ENCODE measurements at regions not wholly inside any gene's neighbourhood (a gene's known extent, or its start where the extent isn't known, plus 50 kb on each side); places are given as distances from the start of the nearest gene placed in this dataset.

DNA sequence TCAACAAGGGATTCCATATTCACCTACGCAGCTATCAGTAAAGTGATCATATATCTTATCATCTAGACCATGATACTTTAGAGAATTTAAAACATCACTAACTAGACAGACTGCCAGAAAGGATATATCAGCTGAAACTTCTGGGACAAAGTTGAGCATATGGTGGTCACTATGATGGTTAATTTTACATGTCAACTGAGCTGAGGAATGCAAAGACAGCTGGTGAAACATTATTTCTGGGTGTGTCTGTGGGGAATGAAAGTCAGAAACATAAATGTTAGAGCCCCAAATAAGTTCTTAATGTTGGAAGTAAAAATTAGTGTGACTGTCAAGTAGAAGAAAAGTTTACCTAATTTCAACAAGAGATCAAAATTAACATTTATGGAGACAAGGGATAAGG, 440.0 kb upstream of the IRAK1BP1 start:
- DNase-seq (ENCODE audit: low spot score) (no peak), FAIRE-seq (no peak), ATAC-seq (no peak)
- no peak overlapping the region for H2AFZ ChIP-seq (ENCODE audit: low read length)
- CTCF ChIA-PET (ENCODE audit: low intra/inter-chr PET ratio, low total read pairs) = no interaction called here
- 40% methylated on average over 1 of the region's 1 CpG for WGBS (ENCODE audit: low lambda C conversion rate)
- in situ Hi-C loops (cut with HindIII; ENCODE audit: extremely low pct_ligation_motif_present, low pct_unique_long_range_greater_than_20kb) = no loop called here
- no peak overlapping the region for H3K27ac ChIP-seq (ENCODE audit: extremely low read length, insufficient read depth, low read length)
- H3K9ac ChIP-seq (ENCODE audit: insufficient read depth, low read depth, low read length) = no peak overlapping the region
- BruUV-seq (replicated peaks) = no TSS peak
- no peak overlapping the region for H3K4me3 ChIP-seq (replicated peaks in 1 of 3; ENCODE audit: insufficient read depth in 1 of 3, low read depth in 2 of 3, low read length in 3 of 3)
- no peaks in the 10 kb centered on the region for H4K20me1 ChIP-seq (ENCODE audit: insufficient read depth, low read length)
- no peaks in the 10 kb centered on the region for H3K27me3 ChIP-seq (ENCODE audit: control insufficient read depth in 1 of 2, insufficient read depth in 2 of 2, low read length in 2 of 2)
- POLR2A ChIA-PET = no interaction called here
- TF ChIP-seq JARID2 (CRISPR knock-in tag; IDR thresholded peaks at IDR 0.05; ENCODE audit: insufficient replicate concordance) (no peak), REXO4 (CRISPR knock-in tag; IDR thresholded peaks at IDR 0.05; ENCODE audit: borderline replicate concordance) (no peak), ZFX (CRISPR knock-in tag; IDR thresholded peaks at IDR 0.05; ENCODE audit: low read depth) (no peak), ZNF225 (CRISPR knock-in tag; IDR thresholded peaks at IDR 0.05) (no peak)
- TF ChIP-seq, protein P1, sequence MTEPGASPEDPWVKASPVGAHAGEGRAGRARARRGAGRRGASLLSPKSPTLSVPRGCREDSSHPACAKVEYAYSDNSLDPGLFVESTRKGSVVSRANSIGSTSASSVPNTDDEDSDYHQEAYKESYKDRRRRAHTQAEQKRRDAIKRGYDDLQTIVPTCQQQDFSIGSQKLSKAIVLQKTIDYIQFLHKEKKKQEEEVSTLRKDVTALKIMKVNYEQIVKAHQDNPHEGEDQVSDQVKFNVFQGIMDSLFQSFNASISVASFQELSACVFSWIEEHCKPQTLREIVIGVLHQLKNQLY (CRISPR knock-in tag; IDR thresholded peaks at IDR 0.05) = no peak
- no peaks in the 10 kb centered on the region for H3K4me1 ChIP-seq (ENCODE audit: insufficient read depth, low read length)
- H3K36me3 ChIP-seq (replicated peaks in 1 of 2; ENCODE audit: control insufficient read depth in 1 of 2, insufficient read depth in 2 of 2, low read length in 2 of 2) = no peaks in the 10 kb centered on the region
- no peak overlapping the region for H3K4me2 ChIP-seq (ENCODE audit: low read depth, low read length)
- H3K79me2 ChIP-seq (ENCODE audit: insufficient read depth, low read length) = no peaks in the 10 kb centered on the region
- intact Hi-C loops (cut with micrococcal nuclease; ENCODE audit: unreplicated experiment) = no loop called here
- H3K9me3 ChIP-seq (ENCODE audit: low read length) = peaks cover 28% of the 10 kb centered on the region

DNA sequence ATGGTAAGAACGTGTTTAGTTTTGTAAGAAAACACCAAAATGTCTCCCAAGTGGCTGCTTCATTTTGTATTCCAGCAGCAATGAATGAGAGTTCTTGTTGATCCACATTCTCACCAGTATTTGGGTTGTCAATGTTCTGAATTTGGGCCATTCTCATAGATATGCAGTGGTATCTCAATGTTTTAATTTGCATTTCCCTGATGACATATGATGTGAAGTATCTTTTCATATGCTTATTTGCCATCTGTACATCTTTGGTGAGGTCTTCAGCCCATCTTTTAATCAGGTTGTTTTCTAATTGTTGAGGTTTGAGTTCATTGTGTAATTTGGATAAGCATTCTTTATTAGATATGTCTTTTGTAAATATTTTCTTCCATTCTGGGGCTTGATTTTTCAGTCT, 436.8 kb upstream of the IRAK1BP1 start:
- Histone ChIP-seq H3K4me1 (ENCODE audit: insufficient read depth, low read length) (no peaks in the 10 kb centered on the region), H3K9me3 (ENCODE audit: low read length) (peaks cover 18% of the 10 kb centered on the region), H3K27ac (ENCODE audit: extremely low read length, insufficient read depth, low read length) (no peak overlapping the region), H3K4me3 (replicated peaks in 1 of 3; ENCODE audit: insufficient read depth in 1 of 3, low read depth in 2 of 3, low read length in 3 of 3) (no peak overlapping the region), H3K27me3 (ENCODE audit: control insufficient read depth in 1 of 2, insufficient read depth in 2 of 2, low read length in 2 of 2) (no peaks in the 10 kb centered on the region), H3K9ac (ENCODE audit: insufficient read depth, low read depth, low read length) (no peak overlapping the region), H3K36me3 (replicated peaks in 1 of 2; ENCODE audit: control insufficient read depth in 1 of 2, insufficient read depth in 2 of 2, low read length in 2 of 2) (no peaks in the 10 kb centered on the region), H2AFZ (ENCODE audit: low read length) (no peak overlapping the region), H3K79me2 (ENCODE audit: insufficient read depth, low read length) (no peaks in the 10 kb centered on the region), H3K4me2 (ENCODE audit: low read depth, low read length) (no peak overlapping the region), H4K20me1 (ENCODE audit: insufficient read depth, low read length) (no peaks in the 10 kb centered on the region)
- ChIA-PET POLR2A (no interaction called here), CTCF (ENCODE audit: low intra/inter-chr PET ratio, low total read pairs) (no interaction called here)
- DNase-seq (ENCODE audit: low spot score) = no peak
- no peak for FAIRE-seq
- in situ Hi-C loops (cut with HindIII; ENCODE audit: extremely low pct_ligation_motif_present, low pct_unique_long_range_greater_than_20kb) (no loop called here), intact Hi-C loops (cut with micrococcal nuclease; ENCODE audit: unreplicated experiment) (no loop called here)
- 0% methylated on average over 1 of the region's 1 CpG for WGBS (ENCODE audit: low lambda C conversion rate)
- ATAC-seq = no peak
- BruUV-seq (replicated peaks) = no TSS peak
- TF ChIP-seq SSRP1 (CRISPR knock-in tag; IDR thresholded peaks at IDR 0.05) (no peak), ZNF558 (CRISPR knock-in tag; IDR thresholded peaks at IDR 0.05; ENCODE audit: borderline replicate concordance) (no peak), ZNF850 (CRISPR knock-in tag; conservative IDR thresholded peaks at IDR 0.05) (no peak)
- TF ChIP-seq, protein P2, sequence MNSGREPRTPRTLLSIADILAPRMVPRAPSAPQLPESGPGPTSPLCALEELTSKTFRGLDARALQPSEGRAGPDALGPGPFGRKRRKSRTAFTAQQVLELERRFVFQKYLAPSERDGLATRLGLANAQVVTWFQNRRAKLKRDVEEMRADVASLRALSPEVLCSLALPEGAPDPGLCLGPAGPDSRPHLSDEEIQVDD (CRISPR knock-in tag; IDR thresholded peaks at IDR 0.05; ENCODE audit: borderline replicate concordance) = no peak
- TF ChIP-seq, protein P3, sequence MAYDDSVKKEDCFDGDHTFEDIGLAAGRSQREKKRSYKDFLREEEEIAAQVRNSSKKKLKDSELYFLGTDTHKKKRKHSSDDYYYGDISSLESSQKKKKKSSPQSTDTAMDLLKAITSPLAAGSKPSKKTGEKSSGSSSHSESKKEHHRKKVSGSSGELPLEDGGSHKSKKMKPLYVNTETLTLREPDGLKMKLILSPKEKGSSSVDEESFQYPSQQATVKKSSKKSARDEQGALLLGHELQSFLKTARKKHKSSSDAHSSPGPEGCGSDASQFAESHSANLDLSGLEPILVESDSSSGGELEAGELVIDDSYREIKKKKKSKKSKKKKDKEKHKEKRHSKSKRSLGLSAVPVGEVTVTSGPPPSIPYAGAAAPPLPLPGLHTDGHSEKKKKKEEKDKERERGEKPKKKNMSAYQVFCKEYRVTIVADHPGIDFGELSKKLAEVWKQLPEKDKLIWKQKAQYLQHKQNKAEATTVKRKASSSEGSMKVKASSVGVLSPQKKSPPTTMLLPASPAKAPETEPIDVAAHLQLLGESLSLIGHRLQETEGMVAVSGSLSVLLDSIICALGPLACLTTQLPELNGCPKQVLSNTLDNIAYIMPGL (CRISPR knock-in tag; IDR thresholded peaks at IDR 0.05; ENCODE audit: borderline replicate concordance in 1 of 2, low read depth in 1 of 2) = no peak
- TF ChIP-seq, protein P4, sequence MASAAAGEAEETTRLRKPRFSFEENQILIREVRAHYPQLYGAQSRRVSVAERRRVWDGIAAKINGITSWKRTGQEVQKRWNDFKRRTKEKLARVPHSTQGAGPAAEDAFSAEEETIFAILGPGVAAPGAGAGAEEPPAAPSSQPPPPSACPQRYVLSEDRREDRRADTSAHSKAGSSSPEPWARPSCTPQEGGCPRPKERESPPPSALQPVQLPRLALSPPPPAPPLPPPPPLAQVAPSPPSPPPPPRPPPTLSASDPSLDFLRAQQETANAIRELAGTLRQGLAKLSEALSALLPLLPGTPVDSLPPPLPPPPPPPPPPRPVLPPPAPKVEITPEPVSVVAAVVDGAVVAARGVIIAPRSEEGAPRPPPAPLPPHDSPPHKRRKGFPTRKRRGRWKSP (CRISPR knock-in tag; IDR thresholded peaks at IDR 0.05) = no peak
